ENCODE measurements at regions not wholly inside any gene's neighbourhood (a gene's known extent, or its start where the extent isn't known, plus 50 kb on each side); places are given as distances from the start of the nearest gene placed in this dataset.
"Not testable (repeated sequence)": the region's sequence is repeated elsewhere in the genome, so short reads cannot be mapped to it uniquely, and the experiment has no call there.

DNA sequence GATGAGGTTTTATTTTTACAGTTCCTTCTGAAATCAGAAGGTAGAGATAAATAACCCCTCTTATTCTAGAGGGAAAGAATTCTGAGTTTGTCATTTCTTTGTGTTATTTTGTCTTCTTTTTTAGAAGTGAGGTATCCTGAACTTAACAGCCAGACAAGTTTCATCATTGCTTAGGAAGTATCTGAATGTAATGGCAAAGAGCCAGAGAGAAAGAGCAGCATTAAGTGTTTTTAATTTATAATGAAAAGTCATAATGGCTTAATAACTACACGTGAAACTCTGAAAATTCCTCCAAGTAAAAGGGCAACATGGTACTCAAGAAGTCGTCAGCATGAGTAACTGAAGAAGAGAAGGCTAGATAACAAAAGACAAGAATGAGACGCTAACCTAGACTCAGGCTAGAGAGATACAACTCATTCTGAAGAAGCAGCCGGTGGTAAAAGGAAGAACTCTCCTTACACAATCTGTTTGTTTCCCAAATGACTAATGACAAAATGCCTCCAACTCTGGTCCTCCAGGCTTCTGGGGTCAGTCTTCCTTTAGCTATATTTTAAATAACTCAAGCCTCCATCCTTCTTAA is 116.2 kb upstream of the NECTIN3 start:
- no peak for DNase-seq (ENCODE audit: low spot score)

DNA sequence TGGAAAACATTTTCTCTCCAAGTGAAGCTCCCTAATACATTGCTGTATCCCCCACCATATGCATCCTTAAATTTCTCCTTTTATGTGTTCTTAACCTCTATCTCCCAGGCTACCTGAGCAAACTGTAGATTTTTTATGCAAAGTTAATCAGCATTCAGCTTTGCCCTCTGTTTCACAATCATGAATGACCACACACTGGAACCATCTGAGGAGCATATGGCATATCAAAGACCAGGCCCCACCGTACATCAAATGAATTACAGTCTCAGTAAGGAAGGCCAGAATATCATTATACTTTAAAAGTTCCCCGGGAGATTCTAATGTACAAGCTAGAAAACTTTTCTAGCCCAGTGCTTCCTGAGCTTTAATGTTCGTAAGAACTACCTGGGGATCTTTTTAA is 115.5 kb upstream of the NECTIN3 start:
- no peak for DNase-seq (ENCODE audit: low spot score)

- DNase-seq (ENCODE audit: low spot score) = no peak
Observed at GRCh38 chr3:110957247-110958025, 114.2 kb upstream of the NECTIN3 start.

GRCh38 chr3:110958313-110959147 is 113.1 kb upstream of the NECTIN3 start:
- DNase-seq (ENCODE audit: low spot score) = no peak

DNA sequence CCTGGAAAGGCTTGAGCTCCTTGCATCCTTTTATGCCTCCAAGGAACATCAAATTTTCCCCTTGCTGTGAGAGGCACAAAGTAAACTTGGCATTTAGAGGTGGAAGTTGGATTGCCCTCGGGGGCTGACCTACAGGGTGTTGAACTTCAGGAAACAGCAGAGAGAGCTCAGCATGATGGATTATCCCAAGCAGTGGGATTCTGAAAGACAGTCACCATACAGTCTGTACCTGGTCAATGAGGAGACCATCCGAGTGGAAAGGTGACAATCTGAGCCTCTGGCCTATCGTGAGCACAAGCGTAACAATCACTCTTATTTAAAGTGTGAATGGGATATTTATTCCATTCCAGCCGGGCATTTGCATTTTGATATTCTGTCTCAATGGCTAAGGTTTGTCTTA is 105.6 kb upstream of the NECTIN3 start:
- DNase-seq (ENCODE audit: low spot score) = no peak

- no peak for DNase-seq (ENCODE audit: low spot score)
Observed at GRCh38 chr3:110966966-110967663, 104.5 kb upstream of the NECTIN3 start.

GRCh38 chr3:110968076-110968475 is 103.5 kb upstream of the NECTIN3 start:
- no peak for DNase-seq (ENCODE audit: low spot score)

DNA sequence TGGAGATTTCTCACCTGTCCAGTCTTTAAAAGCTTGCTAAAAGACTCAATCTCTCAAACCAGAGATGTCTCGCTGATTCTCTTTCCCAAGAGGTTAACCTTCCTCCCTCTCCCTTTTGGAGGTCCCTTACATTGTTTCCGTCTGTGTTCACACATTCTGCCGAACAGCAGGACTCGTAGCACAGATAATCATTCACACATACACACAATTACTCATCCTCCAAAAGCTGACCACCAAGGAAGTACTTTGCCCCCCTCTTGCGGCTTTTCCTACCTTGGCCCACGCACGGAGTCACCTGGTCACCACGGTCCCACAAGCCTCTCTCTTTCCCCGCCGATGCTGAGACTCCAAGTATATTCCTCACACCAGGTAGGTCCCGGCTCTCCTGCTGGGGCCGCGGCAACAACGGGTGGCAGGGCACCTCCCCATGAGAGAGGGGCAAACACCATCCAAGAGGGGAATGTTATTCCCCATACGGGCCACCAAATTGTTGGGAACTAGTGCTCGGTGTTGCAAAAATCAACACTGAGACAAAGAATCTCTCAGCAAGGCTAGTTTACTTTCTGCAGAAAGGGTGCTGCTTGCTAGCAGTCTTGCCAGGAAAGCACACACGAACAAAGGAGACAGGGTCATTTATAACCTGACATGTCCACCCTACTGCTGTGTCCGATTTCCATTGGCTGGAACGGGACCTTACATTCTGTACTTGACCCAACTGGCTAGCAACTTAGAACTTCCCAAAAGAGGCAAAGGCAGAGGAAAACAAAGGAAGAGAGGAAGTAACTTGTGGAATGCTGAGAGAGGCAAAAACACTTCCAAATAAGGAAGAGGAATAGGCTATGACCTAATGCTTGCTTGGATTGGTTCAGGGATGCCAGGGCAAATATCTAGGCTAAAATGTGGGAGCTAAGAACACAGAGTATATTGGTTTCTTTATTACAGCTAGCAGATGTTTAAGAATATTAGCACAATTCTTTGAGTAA is 102.1 kb upstream of the NECTIN3 start:
- DNase-seq (ENCODE audit: low spot score) = no peak

DNA sequence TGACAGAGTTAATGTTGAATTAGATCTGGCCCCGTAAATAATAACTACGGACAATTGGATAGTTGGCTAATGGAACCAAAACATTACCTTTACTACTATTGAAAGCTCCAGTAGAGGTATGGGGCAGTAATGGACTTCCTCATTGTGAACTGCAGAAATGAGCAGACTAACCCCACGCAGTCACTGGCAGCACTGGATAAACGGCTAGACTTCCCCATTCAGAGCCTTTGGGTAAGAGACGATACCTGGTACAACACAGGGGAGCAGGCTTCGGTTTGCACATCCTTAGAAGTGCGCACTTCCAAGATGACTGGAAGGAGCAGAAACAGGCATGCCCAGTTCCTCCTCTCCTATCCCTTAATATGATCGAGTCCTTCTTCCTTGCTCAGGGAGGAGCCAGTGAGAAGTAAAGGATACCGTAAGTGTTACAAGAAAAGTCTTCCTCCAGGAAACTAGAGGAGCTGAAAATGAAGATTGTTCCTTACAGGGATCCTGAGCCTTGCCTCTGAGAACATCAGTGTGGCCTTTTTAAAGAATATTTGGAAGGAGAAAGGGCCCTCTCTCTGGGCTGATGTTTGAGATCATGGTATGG is 100.5 kb upstream of the NECTIN3 start:
- no peak for DNase-seq (ENCODE audit: low spot score)

DNA sequence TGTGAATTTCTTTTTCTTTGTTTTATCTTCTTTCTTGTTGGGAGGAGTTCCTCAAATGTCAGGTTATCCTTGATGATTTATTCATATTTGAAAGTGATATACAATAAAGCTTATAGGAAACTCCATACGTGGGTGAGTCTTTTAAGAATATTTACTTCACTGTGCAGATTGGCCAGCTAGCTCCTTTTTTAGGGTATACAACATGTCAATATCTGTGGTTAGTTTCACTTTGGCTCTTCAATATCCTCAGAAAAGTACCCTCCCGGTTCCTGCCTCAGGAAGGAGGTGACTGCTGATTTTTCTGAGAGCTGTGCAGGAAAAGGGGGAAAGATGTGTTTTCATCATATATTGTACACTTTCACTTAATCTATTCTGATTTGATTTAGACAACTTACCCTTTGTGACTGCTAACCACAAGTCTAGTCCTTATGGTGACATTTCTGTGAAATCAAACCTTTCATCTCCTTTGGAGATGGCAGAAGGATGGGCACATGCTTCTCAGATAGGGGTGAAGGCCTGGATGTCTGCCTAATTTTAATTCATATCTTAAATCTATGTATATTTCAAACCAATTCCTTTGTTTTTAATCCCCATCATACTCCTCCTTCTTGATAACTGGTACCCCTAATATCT is 98.2 kb upstream of the NECTIN3 start:
- DNase-seq (ENCODE audit: low spot score) = no peak

DNA sequence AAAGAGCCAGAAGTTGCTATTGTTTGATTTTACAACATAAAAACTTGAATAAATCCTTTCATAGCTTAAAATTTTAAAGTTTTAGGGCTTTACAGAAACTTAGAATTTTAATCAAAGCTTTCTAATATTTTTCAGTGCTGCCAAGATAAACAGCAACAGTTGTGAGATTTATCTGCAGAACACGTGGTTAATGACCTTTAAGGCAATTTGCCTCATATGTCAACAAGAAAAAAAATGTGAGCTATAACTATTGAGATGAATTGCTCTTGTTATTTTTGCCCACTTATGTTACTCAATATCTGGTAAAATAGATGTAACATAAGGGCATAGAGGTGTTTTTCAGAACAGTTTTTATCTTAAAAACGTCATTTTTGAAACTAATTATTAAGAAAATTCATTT is 96.7 kb upstream of the NECTIN3 start:
- DNase-seq (ENCODE audit: low spot score) = no peak

DNA sequence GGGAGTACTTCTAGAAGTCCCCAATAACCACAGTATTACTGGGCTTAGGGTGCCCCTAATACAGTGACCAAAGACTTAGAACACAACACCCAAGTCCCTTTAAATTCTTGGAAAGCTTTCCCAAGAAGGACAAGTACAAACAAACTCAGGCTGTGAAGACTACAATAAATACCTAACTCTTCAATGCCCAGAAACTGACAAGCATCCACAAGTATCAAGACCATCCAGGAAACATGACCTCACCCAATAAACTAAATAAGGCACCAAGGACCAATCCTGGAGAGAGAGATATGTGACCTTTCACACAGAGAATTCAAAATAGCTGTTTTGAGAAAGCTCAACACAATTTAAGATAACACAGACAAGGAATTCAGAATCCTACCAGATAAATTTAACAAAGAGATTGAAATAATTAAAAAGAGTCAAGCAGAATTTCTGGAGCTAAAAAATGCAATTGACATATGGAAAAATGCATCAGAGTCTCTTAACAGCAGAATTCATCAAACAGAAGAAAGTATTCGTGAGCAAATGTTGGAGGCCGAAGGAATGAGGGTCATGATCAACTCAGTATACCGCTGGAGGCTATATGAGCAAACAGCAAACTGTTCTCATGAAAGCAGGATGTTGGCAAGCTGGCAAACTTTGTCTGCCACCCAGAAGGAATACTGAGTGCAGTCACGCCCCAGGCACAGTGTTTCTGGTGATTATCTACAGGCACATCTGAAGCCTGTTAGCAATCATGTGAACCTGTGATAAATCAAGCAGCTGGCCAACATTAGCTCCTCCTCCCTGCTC is 87.0 kb upstream of the NECTIN3 start:
- DNase-seq (ENCODE audit: low spot score) = no peak

DNA sequence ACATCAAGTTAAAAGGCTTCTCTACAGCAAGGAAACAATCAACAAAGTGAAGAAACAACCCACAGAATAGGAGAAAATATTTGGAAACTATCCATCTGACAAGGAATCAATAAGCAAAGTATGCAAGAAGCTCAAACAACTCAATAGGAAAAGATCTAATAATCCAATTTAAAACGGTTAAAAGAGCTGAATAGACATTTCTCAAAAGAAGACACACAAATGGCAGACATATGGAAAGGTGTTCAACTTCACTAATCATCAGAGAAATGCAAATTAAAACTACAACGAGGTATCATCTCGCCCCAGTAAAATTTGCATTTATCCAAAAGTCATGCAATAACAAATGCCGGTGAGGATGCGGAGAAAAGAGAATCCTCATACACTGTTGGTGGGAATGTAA is 82.2 kb upstream of the NECTIN3 start:
- DNase-seq (ENCODE audit: low spot score) = no peak

DNA sequence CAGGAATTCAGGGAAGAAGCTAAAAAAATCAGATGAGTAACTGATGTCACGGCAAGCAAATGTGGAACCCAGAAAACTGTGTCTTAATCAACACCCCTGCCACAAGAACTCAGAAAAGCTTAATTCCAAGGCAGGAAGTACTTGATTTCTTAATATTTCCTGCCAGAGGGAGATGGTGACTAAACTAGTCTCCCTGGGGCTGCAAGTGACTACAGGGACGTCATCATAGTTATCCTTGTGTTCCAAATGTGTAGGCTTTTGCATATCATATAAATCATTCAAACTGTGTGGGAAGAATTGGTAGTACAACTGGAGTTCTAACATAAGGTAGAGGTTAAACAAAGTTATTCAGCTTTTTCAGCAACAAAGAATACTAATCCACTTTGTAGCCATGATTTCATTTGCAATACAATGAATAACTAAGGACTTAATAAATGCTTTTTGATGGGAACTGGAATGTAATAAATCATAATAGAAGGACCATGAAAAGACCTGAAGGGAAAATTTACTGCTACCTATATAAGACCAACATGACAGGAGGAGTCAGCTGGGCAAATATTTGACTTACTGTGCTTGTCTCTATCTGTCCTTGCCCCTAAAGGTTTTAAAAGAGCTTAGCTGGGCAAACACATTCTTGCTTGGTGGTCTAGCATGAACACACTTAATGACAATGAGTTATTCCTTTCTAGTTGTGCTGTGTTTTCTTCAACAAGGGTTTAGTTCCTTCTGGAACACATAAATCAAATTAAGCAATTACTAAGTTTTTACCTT is 76.0 kb upstream of the NECTIN3 start:
- DNase-seq (ENCODE audit: low spot score) = no peak

DNA sequence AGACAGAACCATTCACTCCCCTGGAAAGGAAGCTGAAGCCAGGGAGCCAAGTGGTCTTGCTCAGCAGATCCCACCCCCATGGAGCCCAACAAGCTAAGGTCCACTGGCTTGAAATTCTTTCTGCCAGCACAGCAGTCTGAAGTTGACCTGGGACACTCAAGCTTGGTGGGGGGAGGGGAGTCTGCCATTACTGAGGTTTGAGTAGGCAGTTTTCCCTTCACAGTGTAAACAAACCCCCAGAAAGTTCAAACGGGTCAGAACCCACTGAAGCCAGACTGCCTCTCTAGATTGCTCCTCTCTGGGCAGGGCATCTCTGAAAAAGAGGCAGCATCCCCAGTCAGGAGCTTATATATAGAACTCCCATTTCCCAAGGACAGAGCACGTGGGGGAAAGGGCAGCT is 72.8 kb upstream of the NECTIN3 start:
- DNase-seq (ENCODE audit: low spot score) = not testable (repeated sequence)

GRCh38 chr3:111006485-111006884 is 65.1 kb upstream of the NECTIN3 start:
- not testable (repeated sequence) for DNase-seq (ENCODE audit: low spot score)

GRCh38 chr3:111012388-111013248 is 59.0 kb upstream of the NECTIN3 start:
- no peak for DNase-seq (ENCODE audit: low spot score)
